AG09319 (cell line): ENCODE measurements at regions not wholly inside any gene's neighbourhood (a gene's known extent, or its start where the extent isn't known, plus 50 kb on each side); places are given as distances from the start of the nearest gene placed in this dataset.

Experiments used
- DNase-seq: peaks from one replicate; pipeline ENCODE4 v3.0.0-alpha.2; 2010; ENCODE audit warnings: low read depth; ENCODE audit errors: extremely low read depth
- TF ChIP-seq, protein P1 (sequence below): IDR thresholded peaks from 2 replicates; pipeline ENCODE4 v1.5.1; 2011; ENCODE audit warnings: low read depth, mild to moderate bottlenecking, inconsistent platforms, low read length, moderate library complexity

GRCh38 chr7:89887489-89887888, 266.8 kb upstream of the STEAP1 start:
- TF ChIP-seq, protein P1, sequence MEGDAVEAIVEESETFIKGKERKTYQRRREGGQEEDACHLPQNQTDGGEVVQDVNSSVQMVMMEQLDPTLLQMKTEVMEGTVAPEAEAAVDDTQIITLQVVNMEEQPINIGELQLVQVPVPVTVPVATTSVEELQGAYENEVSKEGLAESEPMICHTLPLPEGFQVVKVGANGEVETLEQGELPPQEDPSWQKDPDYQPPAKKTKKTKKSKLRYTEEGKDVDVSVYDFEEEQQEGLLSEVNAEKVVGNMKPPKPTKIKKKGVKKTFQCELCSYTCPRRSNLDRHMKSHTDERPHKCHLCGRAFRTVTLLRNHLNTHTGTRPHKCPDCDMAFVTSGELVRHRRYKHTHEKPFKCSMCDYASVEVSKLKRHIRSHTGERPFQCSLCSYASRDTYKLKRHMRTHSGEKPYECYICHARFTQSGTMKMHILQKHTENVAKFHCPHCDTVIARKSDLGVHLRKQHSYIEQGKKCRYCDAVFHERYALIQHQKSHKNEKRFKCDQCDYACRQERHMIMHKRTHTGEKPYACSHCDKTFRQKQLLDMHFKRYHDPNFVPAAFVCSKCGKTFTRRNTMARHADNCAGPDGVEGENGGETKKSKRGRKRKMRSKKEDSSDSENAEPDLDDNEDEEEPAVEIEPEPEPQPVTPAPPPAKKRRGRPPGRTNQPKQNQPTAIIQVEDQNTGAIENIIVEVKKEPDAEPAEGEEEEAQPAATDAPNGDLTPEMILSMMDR = no peak
- no peak for DNase-seq

- TF ChIP-seq, protein P1 = no peak
- no peak for DNase-seq
Observed at GRCh38 chr7:89908736-89909135, 245.5 kb upstream of the STEAP1 start.

- TF ChIP-seq, protein P1 = no peak
- no peak for DNase-seq
Observed at GRCh38 chr7:89914711-89915110, 239.6 kb upstream of the STEAP1 start.

DNA sequence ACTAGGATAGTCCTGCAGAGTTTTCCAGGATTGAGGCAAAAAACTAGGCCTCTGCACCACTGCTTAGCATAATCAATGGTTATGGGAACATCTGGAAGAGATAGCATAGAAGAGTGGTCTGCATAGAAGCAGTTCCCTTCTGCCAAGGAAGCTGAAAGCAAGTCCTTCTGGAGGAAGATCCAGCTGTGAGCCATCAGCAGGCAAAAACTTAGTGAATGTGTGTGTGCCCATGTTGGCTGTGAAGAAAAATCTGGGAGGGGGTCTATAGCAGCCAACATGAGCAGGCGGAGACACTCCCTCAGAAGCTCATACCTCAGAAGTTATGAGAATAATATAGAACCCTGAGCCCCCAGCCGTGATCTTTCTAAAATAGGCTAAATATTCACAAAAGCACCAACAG, 228.1 kb upstream of the STEAP1 start:
- no peak for DNase-seq
- TF ChIP-seq, protein P1 = no peak

GRCh38 chr7:89926701-89927100, 227.6 kb upstream of the STEAP1 start:
- no peak for DNase-seq
- TF ChIP-seq, protein P1 = no peak

- TF ChIP-seq, protein P1 = no peak
- DNase-seq = no peak
Observed at GRCh38 chr7:89927762-89928161, 226.5 kb upstream of the STEAP1 start.

GRCh38 chr7:89928451-89928850, 225.8 kb upstream of the STEAP1 start:
- no peak for DNase-seq
- TF ChIP-seq, protein P1 = no peak
